ENCODE measurements at regions not wholly inside any gene's neighbourhood (a gene's known extent, or its start where the extent isn't known, plus 50 kb on each side); places are given as distances from the start of the nearest gene placed in this dataset.

DNA sequence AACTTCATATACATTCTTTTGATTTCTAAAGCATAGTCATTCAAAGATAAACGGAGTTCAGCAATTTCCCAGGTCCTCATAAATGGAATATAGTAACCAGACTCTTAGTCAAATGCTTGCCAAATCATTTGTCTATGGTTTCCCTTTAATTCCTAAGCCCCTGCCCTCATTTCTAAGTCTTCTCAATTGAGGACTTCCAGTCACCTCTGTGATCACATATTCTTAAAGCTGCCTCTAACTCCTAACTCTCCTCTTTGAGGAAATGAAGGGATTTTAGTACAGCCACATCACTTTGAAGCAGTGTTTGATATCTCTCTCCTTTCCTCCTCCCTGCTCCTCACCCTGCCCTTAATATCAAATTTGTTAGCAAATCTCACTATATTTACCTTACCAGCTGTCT is 58.7 kb downstream of the PLEKHG1 start:
- Histone ChIP-seq H3K4me2 (ENCODE audit: low read length) (no peak overlapping the region), H4K20me1 (ENCODE audit: insufficient read depth, low read length) (peaks cover 46% of the 10 kb centered on the region), H3K4me3 (ENCODE audit: low read length) (no peak overlapping the region), H3K9me3 (ENCODE audit: insufficient read depth, low read length) (no peaks in the 10 kb centered on the region), H3K79me2 (ENCODE audit: low read length) (peaks cover 69% of the 10 kb centered on the region), H3K36me3 (replicated peaks; ENCODE audit: low read depth, low read length) (peaks cover 40% of the 10 kb centered on the region), H3K27me3 (ENCODE audit: low read depth, low read length) (no peaks in the 10 kb centered on the region), H3K27ac (ENCODE audit: low read length) (no peak overlapping the region), H2AFZ (ENCODE audit: low read depth, low read length) (no peak overlapping the region), H3K4me1 (ENCODE audit: low read length) (peaks cover 6% of the 10 kb centered on the region; the same call in 1 of the 2 replicates), H3K9ac (ENCODE audit: low read length) (no peak overlapping the region)
- no peak for TF ChIP-seq CTCF (IDR thresholded peaks at IDR 0.05; ENCODE audit: low read depth, low read length)
- TF ChIP-seq EZH2phosphoT487 (IDR thresholded peaks at IDR 0.05; ENCODE audit: low read depth) = no peak

GRCh38 chr6:150659046-150659763 is 59.5 kb downstream of the PLEKHG1 start:
- Histone ChIP-seq H3K27ac (ENCODE audit: low read length) (no peak overlapping the region), H3K4me3 (ENCODE audit: low read length) (no peak overlapping the region)

GRCh38 chr6:150661216-150662007 is 61.7 kb downstream of the PLEKHG1 start:
- no peak overlapping the region for H2AFZ ChIP-seq (ENCODE audit: low read depth, low read length)
- peaks cover 1% of the 10 kb centered on the region; the same call in 1 of the 2 replicates for H3K4me1 ChIP-seq (ENCODE audit: low read length)
- peaks cover 58% of the 10 kb centered on the region for H4K20me1 ChIP-seq (ENCODE audit: insufficient read depth, low read length)
- TF ChIP-seq CTCF (IDR thresholded peaks at IDR 0.05; ENCODE audit: low read depth, low read length) = no peak
- TF ChIP-seq EZH2phosphoT487 (IDR thresholded peaks at IDR 0.05; ENCODE audit: low read depth) = no peak
- H3K9ac ChIP-seq (ENCODE audit: low read length) = no peak overlapping the region
- H3K4me3 ChIP-seq (ENCODE audit: low read length) = no peak overlapping the region
- H3K36me3 ChIP-seq (replicated peaks; ENCODE audit: low read depth, low read length) = peaks cover 44% of the 10 kb centered on the region
- peaks cover 76% of the 10 kb centered on the region for H3K79me2 ChIP-seq (ENCODE audit: low read length)
- no peaks in the 10 kb centered on the region for H3K9me3 ChIP-seq (ENCODE audit: insufficient read depth, low read length)
- H3K27me3 ChIP-seq (ENCODE audit: low read depth, low read length) = no peaks in the 10 kb centered on the region
- no peak overlapping the region for H3K27ac ChIP-seq (ENCODE audit: low read length)
- no peak overlapping the region for H3K4me2 ChIP-seq (ENCODE audit: low read length)

More at GRCh38 chr6:150659046-150659763, 59.5 kb downstream of the PLEKHG1 start:
- H3K27me3 ChIP-seq (ENCODE audit: low read depth, low read length) = no peaks in the 10 kb centered on the region
- H3K4me2 ChIP-seq (ENCODE audit: low read length) = no peak overlapping the region
- H3K79me2 ChIP-seq (ENCODE audit: low read length) = peaks cover 69% of the 10 kb centered on the region
- H4K20me1 ChIP-seq (ENCODE audit: insufficient read depth, low read length) = peaks cover 51% of the 10 kb centered on the region
- no peak for TF ChIP-seq EZH2phosphoT487 (IDR thresholded peaks at IDR 0.05; ENCODE audit: low read depth)
- TF ChIP-seq CTCF (IDR thresholded peaks at IDR 0.05; ENCODE audit: low read depth, low read length) = no peak
- H3K4me1 ChIP-seq (ENCODE audit: low read length) = peaks cover 6% of the 10 kb centered on the region; the same call in 1 of the 2 replicates
- H3K9me3 ChIP-seq (ENCODE audit: insufficient read depth, low read length) = no peaks in the 10 kb centered on the region
- no peak overlapping the region for H3K9ac ChIP-seq (ENCODE audit: low read length)
- H3K36me3 ChIP-seq (replicated peaks; ENCODE audit: low read depth, low read length) = peaks cover 39% of the 10 kb centered on the region
- no peak overlapping the region for H2AFZ ChIP-seq (ENCODE audit: low read depth, low read length)

DNA sequence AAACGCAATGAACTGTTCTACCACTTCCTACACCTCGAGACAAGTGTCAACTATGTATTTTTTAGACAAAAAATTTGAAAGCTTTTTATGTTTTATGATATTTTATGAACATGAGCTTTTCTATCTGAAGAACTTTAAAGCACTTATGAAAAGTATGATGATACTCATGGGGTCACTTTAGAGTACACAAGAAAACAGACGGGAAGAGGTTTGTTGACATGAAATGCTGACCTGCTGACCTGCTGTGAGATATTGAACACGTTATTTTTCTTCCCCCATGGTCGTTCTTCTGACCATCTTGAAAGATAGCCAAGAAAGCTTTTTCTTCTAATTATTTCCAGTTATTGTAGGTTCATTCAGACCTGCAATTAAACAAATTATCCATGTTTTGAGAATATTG is 63.1 kb downstream of the PLEKHG1 start:
- H3K27me3 ChIP-seq (ENCODE audit: low read depth, low read length) = no peaks in the 10 kb centered on the region
- no peak overlapping the region for H3K4me2 ChIP-seq (ENCODE audit: low read length)
- no peak overlapping the region for H2AFZ ChIP-seq (ENCODE audit: low read depth, low read length)
- H3K4me3 ChIP-seq (ENCODE audit: low read length) = no peak overlapping the region
- TF ChIP-seq EZH2phosphoT487 (IDR thresholded peaks at IDR 0.05; ENCODE audit: low read depth) (no peak), CTCF (IDR thresholded peaks at IDR 0.05; ENCODE audit: low read depth, low read length) (no peak)
- H4K20me1 ChIP-seq (ENCODE audit: insufficient read depth, low read length) = peaks cover 54% of the 10 kb centered on the region
- peaks cover 70% of the 10 kb centered on the region for H3K79me2 ChIP-seq (ENCODE audit: low read length)
- H3K27ac ChIP-seq (ENCODE audit: low read length) = no peak overlapping the region
- no peaks in the 10 kb centered on the region for H3K4me1 ChIP-seq (ENCODE audit: low read length)
- H3K9me3 ChIP-seq (ENCODE audit: insufficient read depth, low read length) = no peaks in the 10 kb centered on the region
- H3K9ac ChIP-seq (ENCODE audit: low read length) = no peak overlapping the region
- H3K36me3 ChIP-seq (replicated peaks; ENCODE audit: low read depth, low read length) = peaks cover 38% of the 10 kb centered on the region
